PC-3 (cell line): ENCODE measurements at regions not wholly inside any gene's neighbourhood (a gene's known extent, or its start where the extent isn't known, plus 50 kb on each side); places are given as distances from the start of the nearest gene placed in this dataset.

Source experiments
- ATAC-seq: fragments of 200-7000 bp; cut with Tn5 transposase; 2 replicates; pipeline ENCODE4 v1.9.1; 2020; ENCODE audit warnings: mild to moderate bottlenecking, moderate library complexity
- BruUV-seq: library from RNA; stranded (reverse); fragments of 400-500 nt; replicated peaks from 2 replicates; lab custom pipeline; 2021; lab: Mats Ljungman, UMichigan
- CTCF ChIA-PET: fragments of 300-600 bp; sonication (Branson Sonifier 250); formaldehyde crosslinking; loops from one replicate; lab custom pipeline; 2022; ENCODE audit warnings: antibody characterized with exemption; lab: Charles Lee
- POLR2A ChIA-PET: fragments of 300-600 bp; sonication (Branson Sonifier 250); formaldehyde crosslinking; loops from one replicate; lab custom pipeline; 2022; ENCODE audit warnings: antibody characterized with exemption; ENCODE audit not compliant: unreplicated experiment; lab: Charles Lee
- DNase-seq: peaks from one replicate; pipeline ENCODE4 v3.0.0-alpha.2; 2015
- H2AFZ ChIP-seq: fragments of 300-600 bp; sonication (generic); 2 replicates; pipeline ENCODE4 v1.6.0; 2016; ENCODE audit warnings: antibody characterized with exemption, low read length
- H3F3A ChIP-seq: fragments of 300-600 bp; sonication (generic); one replicate; pipeline ENCODE4 v1.6.0; 2017; ENCODE audit warnings: antibody characterized with exemption, low read length, control low read depth, mild to moderate bottlenecking; ENCODE audit not compliant: unreplicated experiment
- H3K27ac ChIP-seq: fragments of 300-600 bp; sonication (generic); 2 replicates; pipeline ENCODE4 v1.5.1; 2016; ENCODE audit warnings: mild to moderate bottlenecking, low read length
- H3K27me3 ChIP-seq: fragments of 300-600 bp; sonication (generic); 2 replicates; pipeline ENCODE4 v1.6.1; 2016; ENCODE audit warnings: low read length, mixed read lengths
- H3K36me3 ChIP-seq: fragments of 300-600 bp; sonication (generic); 2 replicates; pipeline ENCODE4 v1.6.1; 2016; ENCODE audit warnings: low read depth, mixed run types, low read length, mixed read lengths
- H3K4me1 ChIP-seq: fragments of 300-600 bp; sonication (generic); 2 replicates; pipeline ENCODE4 v1.5.1; 2016; ENCODE audit warnings: low read length; ENCODE audit not compliant: insufficient read depth
- H3K4me2 ChIP-seq: fragments of 300-600 bp; sonication (generic); 2 replicates; pipeline ENCODE4 v1.6.0; 2016; ENCODE audit warnings: low read length
- H3K4me3 ChIP-seq: fragments of 300-600 bp; sonication (generic); 2 replicates; pipeline ENCODE4 v1.5.1; 2016; ENCODE audit warnings: mild to moderate bottlenecking, low read length, mixed read lengths
- H3K79me2 ChIP-seq: fragments of 300-600 bp; sonication (generic); 2 replicates; pipeline ENCODE4 v1.6.1; 2017; ENCODE audit warnings: low read length, mixed read lengths
- H3K9ac ChIP-seq: fragments of 300-600 bp; sonication (generic); 2 replicates; pipeline ENCODE4 v1.6.0; 2016; ENCODE audit warnings: mild to moderate bottlenecking, low read length
- H3K9me2 ChIP-seq: fragments of 300-600 bp; sonication (generic); replicated peaks from 2 replicates; pipeline ENCODE4 v1.6.1; 2016; ENCODE audit warnings: mixed run types, low read length, mixed read lengths
- H3K9me3 ChIP-seq: fragments of 300-600 bp; sonication (generic); 2 replicates; pipeline ENCODE4 v1.6.1; 2016; ENCODE audit warnings: low read length, mixed read lengths
- H4K20me1 ChIP-seq: fragments of 300-600 bp; sonication (generic); 2 replicates; pipeline ENCODE4 v1.6.1; 2016; ENCODE audit warnings: low read length, mixed read lengths
- CTCF ChIP-seq: fragments of 300-600 bp; sonication (generic); conservative IDR thresholded peaks from 2 replicates; pipeline ENCODE4 v1.5.1; 2017; ENCODE audit warnings: antibody characterized with exemption, low read depth, mild to moderate bottlenecking, low read length
- EZH2 ChIP-seq: fragments of 300-600 bp; sonication (generic); IDR thresholded peaks from one replicate; pipeline ENCODE4 v1.6.1; 2017; ENCODE audit warnings: antibody characterized with exemption, mild to moderate bottlenecking, low read length; ENCODE audit not compliant: unreplicated experiment
- EZH2phosphoT487 ChIP-seq: fragments of 300-600 bp; sonication (generic); IDR thresholded peaks from 2 replicates; pipeline ENCODE4 v1.6.1; 2018; ENCODE audit warnings: mild to moderate bottlenecking, antibody characterized with exemption, low read length, borderline replicate concordance
- intact Hi-C: fragments of 100-400 bp; cut with micrococcal nuclease; formaldehyde crosslinking; loops from 2 replicates; pipeline ENCODE4 v1.9.0; 2023

- Histone ChIP-seq H3K36me3 (no peaks in the 10 kb centered on the region), H3K4me2 (no peak overlapping the region), H3K9me3 (no peaks in the 10 kb centered on the region), H3K9ac (no peak overlapping the region), H3K27ac (no peak overlapping the region), H3K4me3 (no peak overlapping the region), H3K4me1 (no peaks in the 10 kb centered on the region), H3F3A (no peaks in the 10 kb centered on the region), H4K20me1 (no peaks in the 10 kb centered on the region), H3K9me2 (no peaks in the 10 kb centered on the region), H2AFZ (no peak overlapping the region), H3K79me2 (no peaks in the 10 kb centered on the region), H3K27me3 (no peaks in the 10 kb centered on the region)
- no TSS peak for BruUV-seq
- intact Hi-C loops = no loop called here
- no peak for ATAC-seq
- CTCF ChIA-PET = no interaction called here
- DNase-seq = no peak
- POLR2A ChIA-PET = no interaction called here
- TF ChIP-seq EZH2 = no peak
- no peak for TF ChIP-seq CTCF
- TF ChIP-seq EZH2phosphoT487 = no peak
Observed at GRCh38 chr5:30997681-30998080, 195.8 kb upstream of the CDH6 start.

GRCh38 chr5:30994902-30995301 is 198.6 kb upstream of the CDH6 start:
- ChIA-PET POLR2A (no interaction called here), CTCF (no interaction called here)
- ATAC-seq (no peak), DNase-seq (no peak)
- no peak for TF ChIP-seq EZH2
- TF ChIP-seq EZH2phosphoT487 = no peak
- TF ChIP-seq CTCF = no peak
- no TSS peak for BruUV-seq
- Histone ChIP-seq H3K4me2 (no peak overlapping the region), H3K9me3 (no peaks in the 10 kb centered on the region), H3K9ac (no peak overlapping the region), H4K20me1 (no peaks in the 10 kb centered on the region), H3K9me2 (no peaks in the 10 kb centered on the region), H3K27me3 (no peaks in the 10 kb centered on the region), H3K79me2 (no peaks in the 10 kb centered on the region), H3K4me1 (0 out of 2 replicates have a peak, but pooled peaks cover 5% of the 10 kb centered on the region), H2AFZ (no peak overlapping the region), H3K4me3 (no peak overlapping the region), H3K36me3 (no peaks in the 10 kb centered on the region), H3K27ac (no peak overlapping the region), H3F3A (no peaks in the 10 kb centered on the region)
- intact Hi-C loops = no loop called here

- Histone ChIP-seq H3K9me2 (no peaks in the 10 kb centered on the region), H3F3A (no peaks in the 10 kb centered on the region), H3K4me3 (no peak overlapping the region), H3K27ac (no peak overlapping the region), H2AFZ (no peak overlapping the region), H3K27me3 (no peaks in the 10 kb centered on the region), H3K4me2 (no peak overlapping the region), H3K9me3 (no peaks in the 10 kb centered on the region), H4K20me1 (no peaks in the 10 kb centered on the region), H3K9ac (no peak overlapping the region), H3K4me1 (0 out of 2 replicates have a peak, but pooled peaks cover 5% of the 10 kb centered on the region), H3K79me2 (no peaks in the 10 kb centered on the region), H3K36me3 (no peaks in the 10 kb centered on the region)
- ATAC-seq (no peak), DNase-seq (no peak)
- TF ChIP-seq EZH2phosphoT487 (no peak), EZH2 (no peak), CTCF (no peak)
- intact Hi-C loops = no loop called here
- POLR2A ChIA-PET = no interaction called here
- CTCF ChIA-PET = interaction anchor here (0.6 kb wide), 1 partner anchor 1897 kb away, joined by 3 read pairs; no protein-coding TSS in a partner anchor
- no TSS peak for BruUV-seq
Observed at GRCh38 chr5:30994176-30994575, 199.3 kb upstream of the CDH6 start.
